CD4-positive, alpha-beta memory T cell (primary cell): ENCODE measurements at regions not wholly inside any gene's neighbourhood (a gene's known extent, or its start where the extent isn't known, plus 50 kb on each side); places are given as distances from the start of the nearest gene placed in this dataset.
"Not testable (repeated sequence)": the region's sequence is repeated elsewhere in the genome, so short reads cannot be mapped to it uniquely, and the experiment has no call there.

Experiments used
- CTCF ChIA-PET: fragments of 350-600 bp; sonication (Branson Sonifier 250); formaldehyde crosslinking; loops from one replicate; lab custom pipeline; 2021; ENCODE audit warnings: inconsistent platforms; ENCODE audit not compliant: partially characterized antibody; lab: Charles Lee
- POLR2A ChIA-PET: fragments of 350-600 bp; sonication (Branson Sonifier 250); formaldehyde crosslinking; loops from one replicate; lab custom pipeline; 2021; ENCODE audit not compliant: partially characterized antibody; lab: Charles Lee
- DNase-seq, 5 donors: peaks; one replicate each; pipeline versions ENCODE4 v3.0.0 to v3.0.0-alpha.2; 2020 to 2022; ENCODE audit warnings: mixed read lengths in 1 of 5
- H3K27ac ChIP-seq: one replicate; pipeline ENCODE4 v1.7.0; 2013; ENCODE audit warnings: low read depth, low read length
- H3K27me3 ChIP-seq: 2 replicates; pipeline ENCODE4 v1.7.0; 2013; ENCODE audit warnings: mild to moderate bottlenecking, low read length, moderate library complexity; ENCODE audit not compliant: insufficient read depth
- H3K36me3 ChIP-seq: 2 replicates; pipeline ENCODE4 v1.7.0; 2013; ENCODE audit warnings: mild to moderate bottlenecking, low read length, moderate library complexity; ENCODE audit not compliant: insufficient read depth
- H3K4me1 ChIP-seq: 2 replicates; pipeline ENCODE4 v1.7.0; 2013; ENCODE audit warnings: mild to moderate bottlenecking, low read length, moderate library complexity; ENCODE audit not compliant: insufficient read depth
- H3K4me3 ChIP-seq, 2 donors: one replicate each; pipeline ENCODE4 v1.7.0; 2013; ENCODE audit warnings: low read length in 2 of 2, mild to moderate bottlenecking in 1 of 2
- H3K9me3 ChIP-seq, 2 donors: one replicate each; pipeline ENCODE4 v1.7.0; 2013; ENCODE audit warnings: low read length in 2 of 2, control low read depth in 1 of 2; ENCODE audit not compliant: control insufficient read depth in 1 of 2
- H3K27ac Mint-ChIP-seq, 7 donors: one replicate each; pipeline ENCODE4 v1.8.0; 2020 to 2021; ENCODE audit warnings: mixed read lengths in 7 of 7, mild to moderate bottlenecking in 6 of 7, inconsistent platforms in 3 of 7, moderate library complexity in 3 of 7
- H3K27me3 Mint-ChIP-seq, 2 donors: one replicate each; pipeline ENCODE4 v1.8.0; 2020 to 2021; ENCODE audit warnings: mixed read lengths in 2 of 2
- H3K36me3 Mint-ChIP-seq, 2 donors: one replicate each; pipeline ENCODE4 v1.8.0; 2020 to 2021; ENCODE audit warnings: mixed read lengths in 2 of 2, inconsistent platforms in 1 of 2, mild to moderate bottlenecking in 1 of 2
- H3K4me1 Mint-ChIP-seq, 4 donors: one replicate each; pipeline ENCODE4 v1.8.0; 2020 to 2021; ENCODE audit warnings: mixed read lengths in 4 of 4, mild to moderate bottlenecking in 1 of 4
- H3K4me3 Mint-ChIP-seq, 8 donors: one replicate each; pipeline ENCODE4 v1.8.0; 2020 to 2021; ENCODE audit warnings: mixed read lengths in 8 of 8, mild to moderate bottlenecking in 7 of 8, moderate library complexity in 6 of 8, inconsistent platforms in 3 of 8
- H3K9me3 Mint-ChIP-seq, 8 donors: one replicate each; pipeline ENCODE4 v1.8.0; 2020 to 2021; ENCODE audit warnings: mixed read lengths in 8 of 8, mild to moderate bottlenecking in 5 of 8, inconsistent platforms in 3 of 8, moderate library complexity in 1 of 8
- intact Hi-C: fragments of 100-400 bp; cut with micrococcal nuclease; formaldehyde crosslinking; loops from one replicate; pipeline ENCODE4 v1.15.1; 2023

DNA sequence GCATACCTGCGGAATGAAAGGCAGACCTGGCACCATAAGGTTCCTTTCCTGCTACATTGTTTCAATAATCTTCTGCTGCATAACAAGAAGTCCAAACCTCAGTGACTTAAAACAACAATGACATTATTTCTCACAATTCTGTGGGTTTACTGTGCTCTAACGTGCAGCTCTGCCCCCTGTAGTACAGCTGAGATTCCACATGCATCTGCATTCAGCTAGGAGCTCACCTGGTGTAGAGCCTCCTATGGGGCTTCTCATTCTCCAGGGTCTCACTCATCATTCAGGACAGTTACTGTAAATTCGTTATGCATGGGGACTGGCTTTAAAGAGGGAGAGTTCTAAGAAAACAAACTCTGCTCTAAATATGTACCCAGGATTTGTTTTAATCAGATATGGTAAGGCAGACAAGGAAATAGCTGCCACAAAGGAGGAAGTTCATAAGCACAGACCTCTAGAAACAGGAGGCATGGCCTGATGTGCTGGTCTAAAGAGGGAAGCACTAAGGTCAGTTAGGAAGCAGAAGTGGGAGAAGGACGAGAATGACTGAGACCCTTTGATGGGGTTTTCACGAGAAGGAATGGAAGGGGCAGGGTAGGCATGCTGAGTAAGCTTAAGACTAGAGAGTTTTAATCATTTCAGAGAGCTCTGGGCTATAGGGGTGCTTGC lies 347.0 kb downstream of the NEK10 start:
- no peaks in the 10 kb centered on the region for H3K9me3 ChIP-seq
- no peaks in the 10 kb centered on the region for H3K36me3 ChIP-seq
- Mint-ChIP-seq H3K27me3 (no peaks in the 10 kb centered on the region), H3K36me3 (no peaks in the 10 kb centered on the region), H3K27ac (no peak overlapping the region), H3K4me3 (no peak overlapping the region), H3K4me1 (no peaks in the 10 kb centered on the region), H3K9me3 (peaks cover 0 to 5% (median under 1%) of the 10 kb centered on the region in 8 donors)
- intact Hi-C loops: no loop called here
- no peaks in the 10 kb centered on the region for H3K27me3 ChIP-seq
- no peak overlapping the region for H3K27ac ChIP-seq
- DNase-seq: no peak
- CTCF ChIA-PET: no interaction called here
- no peaks in the 10 kb centered on the region for H3K4me1 ChIP-seq
- POLR2A ChIA-PET: no interaction called here
- H3K4me3 ChIP-seq: no peak overlapping the region

DNA sequence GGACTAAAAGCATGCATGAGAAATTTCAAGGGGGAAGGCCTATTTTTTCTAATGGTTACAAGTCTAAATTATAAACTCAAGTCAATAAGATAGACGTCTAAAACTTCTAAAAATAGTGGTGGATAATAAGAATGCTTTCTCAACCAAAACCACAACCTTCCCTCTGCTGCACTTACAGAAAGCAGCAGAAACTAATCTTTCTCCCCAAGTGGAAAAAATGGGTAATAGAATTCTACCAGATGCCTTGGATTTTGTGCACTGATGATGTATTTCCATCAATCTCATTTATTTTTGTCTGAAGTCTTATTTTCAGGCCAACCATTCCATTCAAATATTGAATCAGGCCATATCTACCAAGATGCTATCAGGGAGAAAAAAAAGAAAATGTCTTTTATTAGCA lies 344.7 kb downstream of the NEK10 start:
- Mint-ChIP-seq H3K9me3 (peaks cover 0 to 7% (median under 1%) of the 10 kb centered on the region in 8 donors), H3K27me3 (no peaks in the 10 kb centered on the region), H3K36me3 (no peaks in the 10 kb centered on the region), H3K4me1 (no peaks in the 10 kb centered on the region), H3K4me3 (no peak overlapping the region), H3K27ac (no peak overlapping the region)
- H3K9me3 ChIP-seq: no peaks in the 10 kb centered on the region
- H3K4me3 ChIP-seq: no peak overlapping the region
- H3K4me1 ChIP-seq: no peaks in the 10 kb centered on the region
- no peak for DNase-seq
- intact Hi-C loops: no loop called here
- H3K27ac ChIP-seq: no peak overlapping the region
- CTCF ChIA-PET: no interaction called here
- POLR2A ChIA-PET: no interaction called here
- no peaks in the 10 kb centered on the region for H3K27me3 ChIP-seq
- no peaks in the 10 kb centered on the region for H3K36me3 ChIP-seq

DNA sequence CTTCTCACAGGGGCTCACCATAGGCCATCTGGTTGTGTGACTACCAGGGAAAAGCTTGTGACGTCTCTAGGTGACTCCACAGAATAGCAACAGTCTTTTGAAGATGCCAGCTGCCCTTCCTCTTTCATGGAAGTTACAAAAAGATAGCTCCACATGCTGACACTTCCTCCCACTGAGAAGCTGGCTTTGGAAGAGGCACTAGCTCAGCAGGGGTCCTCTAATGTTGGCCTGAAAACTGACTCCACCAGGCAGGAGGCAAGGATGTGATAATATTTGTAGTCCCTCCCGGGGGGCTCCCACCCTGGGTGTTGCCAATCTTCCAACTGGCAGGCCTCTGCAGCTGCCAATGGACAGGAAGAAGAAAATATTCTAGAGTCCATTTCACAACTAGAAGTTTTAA lies 343.5 kb downstream of the NEK10 start:
- Mint-ChIP-seq H3K36me3 (no peaks in the 10 kb centered on the region), H3K27me3 (no peaks in the 10 kb centered on the region), H3K27ac (no peak overlapping the region), H3K4me3 (no peak overlapping the region), H3K9me3 (peaks cover 0 to 7% (median under 1%) of the 10 kb centered on the region in 8 donors), H3K4me1 (no peaks in the 10 kb centered on the region)
- Histone ChIP-seq H3K36me3 (no peaks in the 10 kb centered on the region), H3K4me1 (no peaks in the 10 kb centered on the region), H3K9me3 (no peaks in the 10 kb centered on the region), H3K27me3 (no peaks in the 10 kb centered on the region), H3K4me3 (no peak overlapping the region), H3K27ac (no peak overlapping the region)
- ChIA-PET CTCF (no interaction called here), POLR2A (no interaction called here)
- DNase-seq: no peak
- intact Hi-C loops: no loop called here

DNA sequence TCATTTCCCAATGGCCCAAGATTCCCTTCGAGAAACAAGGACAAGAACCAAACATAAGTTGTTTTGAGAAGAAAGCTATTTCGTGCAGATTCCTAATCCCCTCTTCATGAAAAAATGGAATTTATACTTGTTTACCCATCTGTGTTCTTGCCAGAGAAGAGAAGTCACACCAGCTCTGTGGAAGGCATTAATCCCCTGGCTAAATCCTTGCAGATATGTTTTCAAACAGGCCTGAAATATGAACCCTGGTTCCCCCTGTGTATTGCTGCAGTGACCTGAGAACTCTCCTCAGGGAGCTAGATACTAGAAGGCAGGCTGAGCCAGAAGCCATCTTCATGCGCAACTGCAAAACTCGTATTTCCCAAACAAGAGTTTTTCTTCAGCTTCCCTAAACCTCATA lies 337.7 kb downstream of the NEK10 start:
- CTCF ChIA-PET: interaction anchor here (1.7 kb wide), 1 partner anchor 15 kb away, joined by 3 read pairs; no protein-coding TSS in a partner anchor
- peaks cover 0 to 7% (median 0%) of the 10 kb centered on the region in 8 donors for H3K9me3 Mint-ChIP-seq
- Histone ChIP-seq H3K36me3 (no peaks in the 10 kb centered on the region), H3K9me3 (no peaks in the 10 kb centered on the region), H3K27me3 (no peaks in the 10 kb centered on the region), H3K4me3 (no peak overlapping the region), H3K27ac (no peak overlapping the region), H3K4me1 (no peaks in the 10 kb centered on the region)
- DNase-seq: no peak
- H3K27me3 Mint-ChIP-seq: no peaks in the 10 kb centered on the region
- H3K4me3 Mint-ChIP-seq: no peak overlapping the region
- H3K4me1 Mint-ChIP-seq: no peaks in the 10 kb centered on the region
- H3K36me3 Mint-ChIP-seq: no peaks in the 10 kb centered on the region
- intact Hi-C loops: no loop called here
- no peak overlapping the region for H3K27ac Mint-ChIP-seq
- POLR2A ChIA-PET: no interaction called here

DNA sequence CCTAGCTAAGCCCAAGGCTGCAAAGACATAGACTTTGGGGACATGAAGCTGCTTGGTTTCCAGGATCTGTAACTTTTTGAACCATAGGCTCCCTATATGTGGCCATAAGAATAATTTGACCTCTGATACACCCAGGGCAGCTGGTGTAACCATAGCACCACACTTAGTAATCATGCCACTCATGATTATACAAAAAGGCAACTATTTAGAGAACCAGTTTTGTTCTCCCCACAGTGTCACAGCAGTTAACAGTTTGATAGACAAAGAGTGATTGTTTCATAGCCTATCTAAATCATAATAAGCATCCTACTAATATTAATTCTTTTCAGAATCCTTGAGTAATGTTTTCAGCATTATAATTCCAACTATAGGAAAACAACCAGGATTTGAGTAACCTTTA lies 334.9 kb downstream of the NEK10 start:
- Mint-ChIP-seq H3K27me3 (no peaks in the 10 kb centered on the region), H3K27ac (no peak overlapping the region), H3K36me3 (no peaks in the 10 kb centered on the region), H3K4me3 (no peak overlapping the region), H3K4me1 (no peaks in the 10 kb centered on the region), H3K9me3 (peaks cover 0 to 5% (median 0%) of the 10 kb centered on the region in 8 donors)
- no peak for DNase-seq
- H3K27ac ChIP-seq: no peak overlapping the region
- CTCF ChIA-PET: no interaction called here
- POLR2A ChIA-PET: no interaction called here
- H3K36me3 ChIP-seq: no peaks in the 10 kb centered on the region
- H3K4me1 ChIP-seq: no peaks in the 10 kb centered on the region
- intact Hi-C loops: no loop called here
- no peaks in the 10 kb centered on the region for H3K9me3 ChIP-seq
- no peaks in the 10 kb centered on the region for H3K27me3 ChIP-seq
- no peak overlapping the region for H3K4me3 ChIP-seq

DNA sequence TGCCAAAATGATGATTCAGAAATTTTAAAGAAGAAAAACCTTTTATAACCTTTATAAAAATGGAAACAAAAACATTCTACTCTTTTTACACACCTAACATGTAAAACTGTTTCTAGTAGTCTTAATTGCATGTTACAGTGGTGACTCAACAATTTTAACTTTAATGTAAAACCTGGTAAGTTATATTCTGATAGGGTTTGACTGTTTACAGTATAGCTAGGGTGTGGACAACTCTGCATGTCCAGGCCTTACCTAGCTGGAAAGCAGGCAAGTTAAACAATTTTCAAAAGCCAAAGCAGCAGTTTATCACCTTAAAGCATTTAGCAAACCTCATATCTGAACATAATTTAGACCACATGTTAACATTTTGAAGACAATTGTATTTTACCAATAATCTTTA lies 328.5 kb downstream of the NEK10 start:
- no peak for DNase-seq
- ChIA-PET CTCF (no interaction called here), POLR2A (no interaction called here)
- Histone ChIP-seq H3K27me3 (no peaks in the 10 kb centered on the region), H3K4me1 (no peaks in the 10 kb centered on the region), H3K36me3 (no peaks in the 10 kb centered on the region), H3K9me3 (no peaks in the 10 kb centered on the region), H3K4me3 (no peak overlapping the region), H3K27ac (no peak overlapping the region)
- Mint-ChIP-seq H3K27me3 (no peaks in the 10 kb centered on the region), H3K9me3 (peaks cover 0 to 5% (median 0%) of the 10 kb centered on the region in 8 donors), H3K4me3 (no peak overlapping the region), H3K36me3 (no peaks in the 10 kb centered on the region), H3K4me1 (no peaks in the 10 kb centered on the region), H3K27ac (no peak overlapping the region)
- intact Hi-C loops: no loop called here

DNA sequence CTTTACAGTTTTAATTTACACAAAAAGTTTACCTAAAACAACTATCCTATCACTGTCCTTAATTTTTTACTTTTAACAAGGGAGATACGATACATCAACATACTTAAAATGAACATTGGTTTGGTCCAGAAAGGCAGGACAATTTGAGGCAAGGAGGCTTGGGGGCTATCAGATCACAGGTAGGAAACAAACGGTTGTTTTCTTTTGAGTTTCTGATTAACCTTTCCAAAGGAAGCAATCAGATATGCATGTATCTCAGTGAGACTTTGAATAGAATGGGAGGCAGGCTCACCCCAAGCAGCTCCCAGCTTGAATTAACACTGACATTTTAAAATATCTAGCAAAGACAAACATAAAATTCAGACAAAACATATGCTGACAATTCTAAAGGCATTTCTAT lies 326.6 kb downstream of the NEK10 start:
- DNase-seq, H3K4me3 ChIP-seq, H3K4me3 Mint-ChIP-seq, H3K27me3 ChIP-seq, H3K27ac Mint-ChIP-seq, H3K4me1 ChIP-seq, H3K4me1 Mint-ChIP-seq, intact Hi-C loops, POLR2A ChIA-PET, H3K9me3 ChIP-seq, H3K36me3 ChIP-seq, H3K9me3 Mint-ChIP-seq, CTCF ChIA-PET, H3K27me3 Mint-ChIP-seq, H3K27ac ChIP-seq, H3K36me3 Mint-ChIP-seq: not testable (repeated sequence)
